MG63 (cell line): ENCODE measurements at regions not wholly inside any gene's neighbourhood (a gene's known extent, or its start where the extent isn't known, plus 50 kb on each side); places are given as distances from the start of the nearest gene placed in this dataset.

ENCODE experiments used
- DNase-seq: peaks from one replicate; pipeline ENCODE4 v3.0.0-alpha.2; 2020
- H3K27me3 ChIP-seq: fragments of 250-450 bp; sonication (Bioruptor Pico); 2 replicates; pipeline ENCODE4 v1.5.1; 2020; ENCODE audit warnings: mild to moderate bottlenecking, moderate library complexity
- H3K36me3 ChIP-seq: fragments of 250-450 bp; sonication (Bioruptor Pico); 2 replicates; pipeline ENCODE4 v1.5.1; 2020; ENCODE audit warnings: mild to moderate bottlenecking, moderate library complexity
- H3K4me3 ChIP-seq: fragments of 250-450 bp; sonication (Bioruptor Pico); 2 replicates; pipeline ENCODE4 v1.5.1; 2020; ENCODE audit warnings: mild to moderate bottlenecking, moderate library complexity
- H3K9me3 ChIP-seq: fragments of 250-450 bp; sonication (Bioruptor Pico); 2 replicates; pipeline ENCODE4 v1.5.1; 2020; ENCODE audit warnings: mild to moderate bottlenecking, moderate library complexity

- Histone ChIP-seq H3K36me3 (no peaks in the 10 kb centered on the region), H3K4me3 (no peak overlapping the region), H3K27me3 (no peaks in the 10 kb centered on the region), H3K9me3 (no peaks in the 10 kb centered on the region)
- DNase-seq = peak; percentile 31
These were observed 219.7 kb downstream of the IRF8 start for GRCh38 chr16:86118467-86119307.

- H3K4me3 ChIP-seq = no peak overlapping the region
- no peaks in the 10 kb centered on the region for H3K36me3 ChIP-seq
- no peaks in the 10 kb centered on the region for H3K27me3 ChIP-seq
- H3K9me3 ChIP-seq = no peaks in the 10 kb centered on the region
- DNase-seq = no peak
These were observed 221.5 kb downstream of the IRF8 start for GRCh38 chr16:86120201-86121192.

DNA sequence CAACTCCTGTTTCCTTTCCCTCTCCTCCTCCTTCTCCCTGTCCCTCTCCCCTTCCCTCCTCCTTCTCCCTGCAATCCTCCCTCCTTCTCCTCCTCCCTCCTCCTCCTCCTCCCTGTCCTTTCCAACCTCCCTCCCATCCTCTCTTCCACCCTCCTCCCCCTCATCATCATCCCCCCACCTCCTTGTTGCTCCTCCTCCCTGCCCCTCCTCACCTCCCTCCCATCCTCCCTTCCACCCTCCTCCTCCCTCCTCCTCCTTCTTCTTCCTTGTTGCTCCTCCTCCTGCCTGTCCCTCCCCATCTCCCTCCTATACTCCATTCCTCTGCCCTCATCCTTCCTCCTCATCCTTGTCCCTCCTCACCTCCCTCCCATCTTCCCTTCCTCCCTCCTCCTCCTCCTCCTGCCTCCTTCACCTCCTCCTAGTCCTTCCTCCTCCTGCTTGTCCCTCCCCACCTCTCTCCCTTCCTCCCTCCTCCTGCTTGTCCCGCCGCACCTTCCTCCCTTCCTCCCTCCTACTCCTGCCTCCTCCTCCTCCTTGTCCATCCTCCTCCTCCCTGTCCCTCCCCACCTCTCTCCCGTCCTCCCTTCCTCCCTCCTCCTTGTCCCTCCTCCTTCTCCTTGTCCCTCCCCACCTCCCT, 222.5 kb downstream of the IRF8 start:
- Histone ChIP-seq H3K27me3 (no peaks in the 10 kb centered on the region), H3K36me3 (no peaks in the 10 kb centered on the region), H3K9me3 (no peaks in the 10 kb centered on the region), H3K4me3 (no peak overlapping the region)
- no peak for DNase-seq

GRCh38 chr16:86122681-86123342, 223.8 kb downstream of the IRF8 start:
- H3K27me3 ChIP-seq = no peaks in the 10 kb centered on the region
- H3K4me3 ChIP-seq = no peak overlapping the region
- no peak for DNase-seq
- H3K36me3 ChIP-seq = no peaks in the 10 kb centered on the region
- H3K9me3 ChIP-seq = no peaks in the 10 kb centered on the region

DNA sequence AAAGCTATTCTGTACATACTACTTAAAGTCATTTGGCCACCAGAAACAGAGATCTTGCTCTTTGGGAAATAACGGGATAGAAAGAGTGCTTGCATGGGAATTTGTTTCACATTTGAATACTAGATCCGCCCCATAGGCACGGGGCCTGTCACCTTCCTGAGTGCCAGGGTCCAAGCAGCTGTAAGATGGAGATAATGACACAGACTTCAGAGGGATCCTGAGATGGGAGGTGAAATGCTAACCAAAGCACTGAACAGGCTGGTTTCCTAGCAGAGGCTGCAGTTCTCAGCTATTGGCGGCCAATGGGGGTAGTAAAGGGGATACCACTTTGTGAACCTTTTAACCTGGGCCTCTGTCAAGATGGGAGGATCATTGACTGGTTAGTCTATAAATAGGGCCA, 225.4 kb downstream of the IRF8 start:
- Histone ChIP-seq H3K4me3 (no peak overlapping the region), H3K27me3 (no peaks in the 10 kb centered on the region), H3K36me3 (no peaks in the 10 kb centered on the region), H3K9me3 (no peaks in the 10 kb centered on the region)
- no peak for DNase-seq

DNA sequence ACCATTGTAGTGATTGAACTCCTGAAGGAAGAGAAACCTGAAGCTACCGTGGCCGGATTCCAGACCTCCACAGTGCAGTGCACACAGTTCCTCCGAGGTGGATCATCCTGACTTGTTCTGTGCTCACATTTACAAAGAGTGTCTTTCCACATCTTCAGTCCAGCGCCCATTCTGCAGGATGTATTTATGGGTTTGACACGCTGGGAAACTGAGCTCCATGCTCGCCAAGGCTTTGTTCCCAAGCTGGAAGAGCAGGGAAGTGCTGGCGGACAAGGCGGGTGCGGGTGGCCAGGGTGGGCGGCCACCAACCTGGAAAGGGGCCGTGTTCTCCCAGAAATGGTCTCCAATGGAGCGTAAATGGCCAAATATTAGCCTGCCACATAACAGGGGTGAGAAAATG, 227.9 kb downstream of the IRF8 start:
- H3K27me3 ChIP-seq = no peaks in the 10 kb centered on the region
- no peaks in the 10 kb centered on the region for H3K36me3 ChIP-seq
- DNase-seq = no peak
- H3K9me3 ChIP-seq = no peaks in the 10 kb centered on the region
- H3K4me3 ChIP-seq = no peak overlapping the region

GRCh38 chr16:86127366-86127765, 228.4 kb downstream of the IRF8 start:
- Histone ChIP-seq H3K27me3 (no peaks in the 10 kb centered on the region), H3K36me3 (no peaks in the 10 kb centered on the region), H3K9me3 (no peaks in the 10 kb centered on the region), H3K4me3 (no peak overlapping the region)
- no peak for DNase-seq

- Histone ChIP-seq H3K27me3 (no peaks in the 10 kb centered on the region), H3K9me3 (no peaks in the 10 kb centered on the region), H3K36me3 (no peaks in the 10 kb centered on the region), H3K4me3 (no peak overlapping the region)
- no peak for DNase-seq
These were observed 229.3 kb downstream of the IRF8 start for GRCh38 chr16:86128246-86128645.

- H3K36me3 ChIP-seq = no peaks in the 10 kb centered on the region
- no peak overlapping the region for H3K4me3 ChIP-seq
- no peaks in the 10 kb centered on the region for H3K9me3 ChIP-seq
- H3K27me3 ChIP-seq = no peaks in the 10 kb centered on the region
- no peak for DNase-seq
These were observed 230.6 kb downstream of the IRF8 start for GRCh38 chr16:86129541-86129940.

GRCh38 chr16:86133377-86133776, 234.4 kb downstream of the IRF8 start:
- Histone ChIP-seq H3K9me3 (no peaks in the 10 kb centered on the region), H3K36me3 (no peaks in the 10 kb centered on the region), H3K4me3 (no peak overlapping the region), H3K27me3 (no peaks in the 10 kb centered on the region)
- no peak for DNase-seq

DNA sequence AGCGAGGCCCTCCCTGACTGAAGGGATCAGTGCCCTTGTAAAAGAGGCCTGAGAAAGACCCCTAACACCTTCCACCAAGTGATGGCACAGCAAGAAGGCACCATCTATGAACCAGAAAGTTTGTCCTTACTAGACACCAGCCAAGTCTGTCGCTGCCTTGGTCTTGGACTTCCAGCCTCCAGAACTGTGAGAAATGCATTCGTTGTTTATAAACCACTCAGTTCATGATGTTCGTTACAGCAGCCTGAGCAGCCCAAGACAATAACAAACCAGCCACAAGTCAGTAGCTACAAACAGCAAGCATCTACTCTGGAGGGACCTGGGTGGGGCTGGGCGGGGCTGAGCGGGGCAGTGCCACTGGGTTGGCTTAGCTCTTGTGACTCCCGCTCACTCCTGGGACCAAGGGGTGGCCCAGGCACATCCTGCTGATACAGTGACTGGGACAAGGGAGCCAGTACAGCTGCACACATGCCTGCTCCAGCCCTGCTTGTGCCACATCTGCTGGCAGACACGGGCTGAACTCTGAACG, 234.9 kb downstream of the IRF8 start:
- no peaks in the 10 kb centered on the region for H3K27me3 ChIP-seq
- no peaks in the 10 kb centered on the region for H3K36me3 ChIP-seq
- H3K9me3 ChIP-seq = no peaks in the 10 kb centered on the region
- DNase-seq = no peak
- H3K4me3 ChIP-seq = no peak overlapping the region

GRCh38 chr16:86134802-86135461, 236.0 kb downstream of the IRF8 start:
- Histone ChIP-seq H3K36me3 (no peaks in the 10 kb centered on the region), H3K4me3 (no peak overlapping the region), H3K9me3 (no peaks in the 10 kb centered on the region), H3K27me3 (no peaks in the 10 kb centered on the region)
- DNase-seq = no peak

DNA sequence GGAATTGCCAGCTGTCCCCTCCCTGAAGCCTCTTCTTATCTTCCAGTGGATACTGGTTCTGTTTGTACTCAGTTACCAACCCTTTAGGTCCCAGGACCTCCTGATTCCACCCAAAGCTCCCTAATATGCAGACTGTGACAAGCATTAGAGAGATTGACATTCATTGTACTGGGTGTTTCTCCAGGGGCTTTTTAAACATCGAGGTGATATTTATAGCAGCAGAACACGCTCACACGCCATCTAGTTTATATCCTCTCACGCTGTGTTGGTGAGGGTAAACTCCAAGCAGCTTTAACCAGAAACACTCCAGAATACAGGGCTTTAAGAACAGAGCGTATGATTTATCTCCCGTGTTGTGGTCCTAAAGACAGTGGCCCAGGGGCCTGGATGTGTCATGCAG, 238.4 kb downstream of the IRF8 start:
- Histone ChIP-seq H3K27me3 (no peaks in the 10 kb centered on the region), H3K9me3 (no peaks in the 10 kb centered on the region), H3K36me3 (no peaks in the 10 kb centered on the region), H3K4me3 (no peak overlapping the region)
- no peak for DNase-seq

DNA sequence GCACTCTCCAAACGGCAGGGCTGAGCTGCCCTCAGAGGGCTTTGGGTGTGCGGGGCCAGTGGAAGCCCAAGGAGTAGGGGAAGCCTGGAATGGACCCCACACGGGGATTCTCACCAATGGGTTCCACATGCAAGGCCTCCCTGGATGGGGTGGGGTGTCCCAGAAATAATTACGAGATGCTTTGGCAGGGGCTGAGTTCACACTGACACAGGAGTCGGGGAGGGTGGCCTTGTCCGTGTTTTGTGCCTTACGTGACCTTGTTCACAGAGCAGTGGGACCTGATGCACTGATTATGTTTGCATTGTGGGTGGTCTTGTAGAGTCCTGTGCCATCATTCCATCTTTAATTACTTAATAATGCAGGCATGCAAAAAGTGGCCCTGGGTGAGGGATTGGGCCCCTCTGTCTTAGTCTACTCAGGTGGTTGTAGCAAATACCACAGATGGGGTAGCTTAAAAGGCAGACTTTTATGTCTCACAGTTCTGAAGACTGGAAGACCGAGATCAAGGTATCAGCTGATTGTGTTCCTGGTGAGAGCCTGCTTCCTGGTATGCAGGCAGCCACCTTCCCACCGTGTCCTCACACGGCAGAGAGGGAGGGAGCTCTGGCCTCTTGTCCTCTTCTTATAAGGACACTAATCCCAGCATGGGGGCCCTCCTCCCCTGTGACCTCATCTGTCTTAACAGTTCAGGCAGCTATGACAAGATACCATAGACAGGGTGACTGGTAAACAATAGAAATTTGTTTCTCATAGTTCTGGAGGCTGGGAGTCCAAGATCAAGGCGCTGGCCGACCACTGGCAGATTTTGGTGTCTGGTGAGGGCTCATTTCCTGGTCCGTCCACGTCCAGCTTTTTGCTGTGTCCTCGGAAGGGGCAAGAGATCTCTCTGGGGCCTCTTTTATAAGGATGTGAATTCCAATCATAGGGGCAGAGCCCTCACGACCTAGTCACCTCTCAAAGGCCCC, 239.4 kb downstream of the IRF8 start:
- DNase-seq = no peak
- H3K27me3 ChIP-seq = no peaks in the 10 kb centered on the region
- no peaks in the 10 kb centered on the region for H3K9me3 ChIP-seq
- H3K4me3 ChIP-seq = no peak overlapping the region
- H3K36me3 ChIP-seq = no peaks in the 10 kb centered on the region

DNA sequence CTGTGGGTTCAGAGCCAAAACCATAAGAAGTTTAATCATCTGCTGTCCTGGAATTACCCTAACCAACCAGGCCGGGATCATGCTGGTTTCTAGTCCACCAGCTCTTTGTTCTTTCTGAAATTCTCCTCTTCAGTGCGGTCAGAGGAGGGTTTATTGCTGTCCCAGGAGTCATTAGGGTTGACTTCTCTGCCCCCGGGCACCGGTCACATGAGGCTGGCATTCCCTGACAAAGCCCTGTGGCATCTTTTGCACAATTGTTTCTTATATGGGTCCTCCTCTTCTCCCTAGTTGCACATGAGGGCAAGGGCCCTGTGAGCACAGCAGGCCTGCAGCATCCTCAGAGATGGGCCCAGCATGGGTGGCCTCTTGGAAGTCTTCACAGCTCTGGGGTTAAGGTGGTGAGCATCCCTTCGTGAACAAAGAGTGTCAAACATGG, 243.9 kb downstream of the IRF8 start:
- H3K4me3 ChIP-seq = no peak overlapping the region
- no peaks in the 10 kb centered on the region for H3K9me3 ChIP-seq
- no peak for DNase-seq
- H3K27me3 ChIP-seq = no peaks in the 10 kb centered on the region
- no peaks in the 10 kb centered on the region for H3K36me3 ChIP-seq
